ENCODE measurements at regions not wholly inside any gene's neighbourhood (a gene's known extent, or its start where the extent isn't known, plus 50 kb on each side); places are given as distances from the start of the nearest gene placed in this dataset.

GRCh38 chr7:51757960-51758359 is 441.4 kb upstream of the COBL start:
- Mint-ChIP-seq H3K4me3 (no peak overlapping the region), H3K36me3 (ENCODE audit: low read depth) (no peaks in the 10 kb centered on the region), H3K27me3 (ENCODE audit: low read depth) (peaks cover 12% of the 10 kb centered on the region), H3K27ac (peak overlapping the region in 1 of 3 experiments; percentile 86), H3K4me1 (no peaks in the 10 kb centered on the region), H3K9me3 (no peaks in the 10 kb centered on the region)
- TF ChIP-seq CTCF (IDR thresholded peaks at IDR 0.05; ENCODE audit: unreplicated experiment in 3 of 3) = no peak

- Mint-ChIP-seq H3K4me1 (no peaks in the 10 kb centered on the region), H3K4me3 (no peak overlapping the region), H3K27me3 (ENCODE audit: low read depth) (no peaks in the 10 kb centered on the region), H3K27ac (no peak overlapping the region), H3K36me3 (ENCODE audit: low read depth) (no peaks in the 10 kb centered on the region), H3K9me3 (peaks cover 10% of the 10 kb centered on the region)
- TF ChIP-seq CTCF (IDR thresholded peaks at IDR 0.05; ENCODE audit: unreplicated experiment in 3 of 3) = peak in 2 of 3 experiments; percentile 11 to 18
Measured at GRCh38 chr7:51732951-51733350, 416.3 kb upstream of the COBL start.

- no peaks in the 10 kb centered on the region for H3K36me3 Mint-ChIP-seq (ENCODE audit: low read depth)
- H3K27ac Mint-ChIP-seq = no peak overlapping the region
- H3K9me3 Mint-ChIP-seq = peaks cover 10% of the 10 kb centered on the region
- TF ChIP-seq CTCF (IDR thresholded peaks at IDR 0.05; ENCODE audit: unreplicated experiment in 3 of 3) = no peak
- peaks cover 3% of the 10 kb centered on the region for H3K27me3 Mint-ChIP-seq (ENCODE audit: low read depth)
- H3K4me3 Mint-ChIP-seq = no peak overlapping the region
- H3K4me1 Mint-ChIP-seq = no peaks in the 10 kb centered on the region
Measured at GRCh38 chr7:51732116-51732515, 415.5 kb upstream of the COBL start.

GRCh38 chr7:51731075-51731474 is 414.5 kb upstream of the COBL start:
- no peak for TF ChIP-seq CTCF (IDR thresholded peaks at IDR 0.05; ENCODE audit: unreplicated experiment in 3 of 3)
- H3K27me3 Mint-ChIP-seq (ENCODE audit: low read depth) = peaks cover 4% of the 10 kb centered on the region
- H3K4me1 Mint-ChIP-seq = no peaks in the 10 kb centered on the region
- H3K27ac Mint-ChIP-seq = no peak overlapping the region
- peaks cover 10% of the 10 kb centered on the region for H3K9me3 Mint-ChIP-seq
- H3K36me3 Mint-ChIP-seq (ENCODE audit: low read depth) = no peaks in the 10 kb centered on the region
- no peak overlapping the region for H3K4me3 Mint-ChIP-seq

- peaks cover 4% of the 10 kb centered on the region for H3K27me3 Mint-ChIP-seq (ENCODE audit: low read depth)
- no peak overlapping the region for H3K4me3 Mint-ChIP-seq
- no peaks in the 10 kb centered on the region for H3K4me1 Mint-ChIP-seq
- no peak overlapping the region for H3K27ac Mint-ChIP-seq
- H3K36me3 Mint-ChIP-seq (ENCODE audit: low read depth) = no peaks in the 10 kb centered on the region
- H3K9me3 Mint-ChIP-seq = peaks cover 11% of the 10 kb centered on the region
- TF ChIP-seq CTCF (IDR thresholded peaks at IDR 0.05; ENCODE audit: unreplicated experiment in 3 of 3) = no peak
Measured at GRCh38 chr7:51727441-51727840, 410.8 kb upstream of the COBL start.

- no peak overlapping the region for H3K4me3 Mint-ChIP-seq
- peaks cover 5% of the 10 kb centered on the region for H3K9me3 Mint-ChIP-seq
- H3K4me1 Mint-ChIP-seq = no peaks in the 10 kb centered on the region
Measured at GRCh38 chr7:51706851-51707250, 390.2 kb upstream of the COBL start.

More at GRCh38 chr7:51706851-51707250, 390.2 kb upstream of the COBL start:
- Mint-ChIP-seq H3K36me3 (ENCODE audit: low read depth) (no peaks in the 10 kb centered on the region), H3K27me3 (ENCODE audit: low read depth) (no peaks in the 10 kb centered on the region), H3K27ac (no peak overlapping the region)
- TF ChIP-seq CTCF (IDR thresholded peaks at IDR 0.05; ENCODE audit: unreplicated experiment in 3 of 3) = no peak
